CD4-positive, alpha-beta T cell treated with Interleukin-6 for 4 hours (primary cell): ENCODE measurements at regions not wholly inside any gene's neighbourhood (a gene's known extent, or its start where the extent isn't known, plus 50 kb on each side); places are given as distances from the start of the nearest gene placed in this dataset.

Source experiments
- DNase-seq: peaks from one replicate; pipeline ENCODE4 v3.0.0-alpha.2; 2020; ENCODE audit warnings: mixed read lengths

GRCh38 chr2:62447411-62447810, 58.6 kb downstream of the TMEM17 start:
- DNase-seq, result no peak

- DNase-seq, result no peak
Observed at GRCh38 chr2:62446491-62446890, 59.5 kb downstream of the TMEM17 start.

GRCh38 chr2:62443886-62444285, 62.1 kb downstream of the TMEM17 start:
- no peak for DNase-seq

- DNase-seq, result no peak
Observed at GRCh38 chr2:62443471-62443870, 62.5 kb downstream of the TMEM17 start.

GRCh38 chr2:62441824-62442223, 64.2 kb downstream of the TMEM17 start:
- DNase-seq, result no peak

- no peak for DNase-seq
Observed at GRCh38 chr2:62441421-62441820, 64.6 kb downstream of the TMEM17 start.

- no peak for DNase-seq
Observed at GRCh38 chr2:62440281-62440946, 65.6 kb downstream of the TMEM17 start.

GRCh38 chr2:62439425-62439824, 66.6 kb downstream of the TMEM17 start:
- no peak for DNase-seq

- no peak for DNase-seq
Observed at GRCh38 chr2:62437785-62438184, 68.2 kb downstream of the TMEM17 start.

GRCh38 chr2:62435720-62436119, 70.3 kb downstream of the TMEM17 start:
- no peak for DNase-seq

- no peak for DNase-seq
Observed at GRCh38 chr2:62432407-62432806, 73.6 kb downstream of the TMEM17 start.

- DNase-seq, result no peak
Observed at GRCh38 chr2:62431512-62431911, 74.5 kb downstream of the TMEM17 start.

- no peak for DNase-seq
Observed at GRCh38 chr2:62430146-62430545, 75.8 kb downstream of the TMEM17 start.

GRCh38 chr2:62427146-62427545, 78.8 kb downstream of the TMEM17 start:
- no peak for DNase-seq

GRCh38 chr2:62426154-62426912, 79.7 kb downstream of the TMEM17 start:
- no peak for DNase-seq

GRCh38 chr2:62425684-62426083, 80.3 kb downstream of the TMEM17 start:
- no peak for DNase-seq

GRCh38 chr2:62424899-62425298, 81.1 kb downstream of the TMEM17 start:
- DNase-seq, result no peak

- DNase-seq, result no peak
Observed at GRCh38 chr2:62423883-62424458, 82.0 kb downstream of the TMEM17 start.

GRCh38 chr2:62423235-62423634, 82.8 kb downstream of the TMEM17 start:
- DNase-seq, result no peak

GRCh38 chr2:62415518-62415917, 90.5 kb downstream of the TMEM17 start:
- no peak for DNase-seq

GRCh38 chr2:62415019-62415431, 91.0 kb downstream of the TMEM17 start:
- DNase-seq, result no peak

- DNase-seq, result no peak
Observed at GRCh38 chr2:62413116-62413663, 92.8 kb downstream of the TMEM17 start.

- no peak for DNase-seq
Observed at GRCh38 chr2:62412347-62412742, 93.7 kb downstream of the TMEM17 start.

GRCh38 chr2:62410926-62411456, 95.0 kb downstream of the TMEM17 start:
- no peak for DNase-seq
